ENCODE measurements at regions not wholly inside any gene's neighbourhood (a gene's known extent, or its start where the extent isn't known, plus 50 kb on each side); places are given as distances from the start of the nearest gene placed in this dataset.

DNA sequence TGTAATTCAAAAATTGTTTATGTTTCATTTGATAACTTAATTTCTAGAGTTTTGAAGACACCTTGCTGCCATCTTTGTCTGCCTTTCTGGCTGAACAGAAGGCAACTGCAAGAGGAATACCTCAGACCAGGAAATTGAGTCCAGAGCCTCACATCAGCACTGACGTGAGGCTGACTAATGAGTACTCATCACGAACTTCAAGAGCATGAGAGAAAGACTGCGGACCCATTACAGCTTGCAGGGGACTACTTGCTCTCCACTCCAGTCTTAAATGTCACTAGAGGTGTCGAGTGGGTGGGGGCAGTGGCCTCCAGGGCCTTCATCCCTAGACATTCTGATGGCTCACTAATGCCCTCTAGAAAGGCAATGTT lies 109.5 kb upstream of the SSTR4 start:
- no peak for TF ChIP-seq GABPB1 (CRISPR knock-in tag; IDR thresholded peaks at IDR 0.05)
- no peak for TF ChIP-seq PHB2 (IDR thresholded peaks at IDR 0.05; ENCODE audit: partially characterized antibody)
- TF ChIP-seq, protein P1, sequence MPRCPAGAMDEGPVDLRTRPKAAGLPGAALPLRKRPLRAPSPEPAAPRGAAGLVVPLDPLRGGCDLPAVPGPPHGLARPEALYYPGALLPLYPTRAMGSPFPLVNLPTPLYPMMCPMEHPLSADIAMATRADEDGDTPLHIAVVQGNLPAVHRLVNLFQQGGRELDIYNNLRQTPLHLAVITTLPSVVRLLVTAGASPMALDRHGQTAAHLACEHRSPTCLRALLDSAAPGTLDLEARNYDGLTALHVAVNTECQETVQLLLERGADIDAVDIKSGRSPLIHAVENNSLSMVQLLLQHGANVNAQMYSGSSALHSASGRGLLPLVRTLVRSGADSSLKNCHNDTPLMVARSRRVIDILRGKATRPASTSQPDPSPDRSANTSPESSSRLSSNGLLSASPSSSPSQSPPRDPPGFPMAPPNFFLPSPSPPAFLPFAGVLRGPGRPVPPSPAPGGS (CRISPR knock-in tag; IDR thresholded peaks at IDR 0.05): no peak
- TF ChIP-seq, protein P2, sequence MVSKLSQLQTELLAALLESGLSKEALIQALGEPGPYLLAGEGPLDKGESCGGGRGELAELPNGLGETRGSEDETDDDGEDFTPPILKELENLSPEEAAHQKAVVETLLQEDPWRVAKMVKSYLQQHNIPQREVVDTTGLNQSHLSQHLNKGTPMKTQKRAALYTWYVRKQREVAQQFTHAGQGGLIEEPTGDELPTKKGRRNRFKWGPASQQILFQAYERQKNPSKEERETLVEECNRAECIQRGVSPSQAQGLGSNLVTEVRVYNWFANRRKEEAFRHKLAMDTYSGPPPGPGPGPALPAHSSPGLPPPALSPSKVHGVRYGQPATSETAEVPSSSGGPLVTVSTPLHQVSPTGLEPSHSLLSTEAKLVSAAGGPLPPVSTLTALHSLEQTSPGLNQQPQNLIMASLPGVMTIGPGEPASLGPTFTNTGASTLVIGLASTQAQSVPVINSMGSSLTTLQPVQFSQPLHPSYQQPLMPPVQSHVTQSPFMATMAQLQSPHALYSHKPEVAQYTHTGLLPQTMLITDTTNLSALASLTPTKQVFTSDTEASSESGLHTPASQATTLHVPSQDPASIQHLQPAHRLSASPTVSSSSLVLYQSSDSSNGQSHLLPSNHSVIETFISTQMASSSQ (IDR thresholded peaks at IDR 0.05; ENCODE audit: low read depth): no peak
- TF ChIP-seq, protein P2 (CRISPR knock-in tag; IDR thresholded peaks at IDR 0.05; ENCODE audit: borderline replicate concordance): no peak
- TF ChIP-seq ZNF660 (CRISPR knock-in tag; IDR thresholded peaks at IDR 0.05; ENCODE audit: borderline replicate concordance, low read depth): no peak
- TF ChIP-seq, protein P3, sequence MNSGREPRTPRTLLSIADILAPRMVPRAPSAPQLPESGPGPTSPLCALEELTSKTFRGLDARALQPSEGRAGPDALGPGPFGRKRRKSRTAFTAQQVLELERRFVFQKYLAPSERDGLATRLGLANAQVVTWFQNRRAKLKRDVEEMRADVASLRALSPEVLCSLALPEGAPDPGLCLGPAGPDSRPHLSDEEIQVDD (CRISPR knock-in tag; IDR thresholded peaks at IDR 0.05; ENCODE audit: borderline replicate concordance): no peak
- TF ChIP-seq ZNF703 (CRISPR knock-in tag; IDR thresholded peaks at IDR 0.05; ENCODE audit: borderline replicate concordance): no peak
- TF ChIP-seq MBD4 (IDR thresholded peaks at IDR 0.05; ENCODE audit: borderline replicate concordance, low read length): no peak
- no peak for TF ChIP-seq SMC3 (IDR thresholded peaks at IDR 0.05; ENCODE audit: low read length)
- TF ChIP-seq, protein P4, sequence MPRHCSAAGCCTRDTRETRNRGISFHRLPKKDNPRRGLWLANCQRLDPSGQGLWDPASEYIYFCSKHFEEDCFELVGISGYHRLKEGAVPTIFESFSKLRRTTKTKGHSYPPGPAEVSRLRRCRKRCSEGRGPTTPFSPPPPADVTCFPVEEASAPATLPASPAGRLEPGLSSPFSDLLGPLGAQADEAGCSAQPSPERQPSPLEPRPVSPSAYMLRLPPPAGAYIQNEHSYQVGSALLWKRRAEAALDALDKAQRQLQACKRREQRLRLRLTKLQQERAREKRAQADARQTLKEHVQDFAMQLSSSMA (CRISPR knock-in tag; IDR thresholded peaks at IDR 0.05): no peak
- no peak for TF ChIP-seq SIN3B (IDR thresholded peaks at IDR 0.05; ENCODE audit: low read length)
- TF ChIP-seq ZNF282 (IDR thresholded peaks at IDR 0.05; ENCODE audit: partially characterized antibody): no peak
- TF ChIP-seq ZNF556 (CRISPR knock-in tag; IDR thresholded peaks at IDR 0.05; ENCODE audit: borderline replicate concordance): no peak
- no peak for TF ChIP-seq CBFB (CRISPR knock-in tag; IDR thresholded peaks at IDR 0.05)
- TF ChIP-seq HDAC6 (IDR thresholded peaks at IDR 0.05; ENCODE audit: low read depth, low read length): no peak
- TF ChIP-seq MTF2 (CRISPR knock-in tag; IDR thresholded peaks at IDR 0.05; ENCODE audit: borderline replicate concordance): no peak
- TF ChIP-seq REPIN1 (CRISPR knock-in tag; IDR thresholded peaks at IDR 0.05; ENCODE audit: borderline replicate concordance, low read depth): no peak
- TF ChIP-seq ELF3 (CRISPR knock-in tag; IDR thresholded peaks at IDR 0.05): no peak
- no peaks in the 10 kb centered on the region for H3K9me3 ChIP-seq (ENCODE audit: low read length)
- intact Hi-C loops (cut with micrococcal nuclease; ENCODE audit: unreplicated experiment) (no loop called here), in situ Hi-C loops (cut with HindIII; ENCODE audit: extremely low pct_ligation_motif_present, low pct_unique_long_range_greater_than_20kb) (no loop called here)
- H3K9ac ChIP-seq (ENCODE audit: insufficient read depth, low read depth, low read length): no peak overlapping the region
- no peak for ATAC-seq
- H3K4me3 ChIP-seq (replicated peaks in 1 of 3; ENCODE audit: insufficient read depth in 1 of 3, low read depth in 2 of 3, low read length in 3 of 3): no peak overlapping the region
- H4K20me1 ChIP-seq (ENCODE audit: insufficient read depth, low read length): no peaks in the 10 kb centered on the region
- BruUV-seq (replicated peaks): no TSS peak
- no peaks in the 10 kb centered on the region for H3K79me2 ChIP-seq (ENCODE audit: insufficient read depth, low read length)
- no peak overlapping the region for H3K4me2 ChIP-seq (ENCODE audit: low read depth, low read length)
- ChIA-PET CTCF (ENCODE audit: low intra/inter-chr PET ratio, low total read pairs) (no interaction called here), POLR2A (no interaction called here)
- FAIRE-seq: no peak
- no peak overlapping the region for H3K27ac ChIP-seq (ENCODE audit: extremely low read length, insufficient read depth, low read length)
- DNase-seq (ENCODE audit: low spot score): no peak
- H3K36me3 ChIP-seq (replicated peaks in 1 of 2; ENCODE audit: control insufficient read depth in 1 of 2, insufficient read depth in 2 of 2, low read length in 2 of 2): no peaks in the 10 kb centered on the region
- no peaks in the 10 kb centered on the region for H3K27me3 ChIP-seq (ENCODE audit: control insufficient read depth in 1 of 2, insufficient read depth in 2 of 2, low read length in 2 of 2)
- 7% methylated on average over 4 of the region's 4 CpGs for WGBS (ENCODE audit: low lambda C conversion rate)
- H2AFZ ChIP-seq (ENCODE audit: low read length): no peak overlapping the region
- H3K4me1 ChIP-seq (ENCODE audit: insufficient read depth, low read length): no peaks in the 10 kb centered on the region

All from HepG2 (cell line).